PC-9 (cell line): ENCODE measurements at regions not wholly inside any gene's neighbourhood (a gene's known extent, or its start where the extent isn't known, plus 50 kb on each side); places are given as distances from the start of the nearest gene placed in this dataset.

Experiments used
- BruUV-seq: library from RNA; stranded (reverse); fragments of 400-500 nt; replicated peaks from 2 replicates; lab custom pipeline; 2021; lab: Mats Ljungman, UMichigan
- CTCF ChIA-PET: fragments of 300-600 bp; sonication (Branson Sonifier 250); formaldehyde crosslinking; loops from one replicate; lab custom pipeline; 2022; ENCODE audit warnings: antibody characterized with exemption; lab: Charles Lee
- POLR2A ChIA-PET: fragments of 300-600 bp; sonication (Branson Sonifier 250); formaldehyde crosslinking; loops from one replicate; lab custom pipeline; 2022; ENCODE audit warnings: antibody characterized with exemption; ENCODE audit not compliant: unreplicated experiment; lab: Charles Lee
- DNase-seq, 2 experiments: peaks; one replicate each; pipeline versions ENCODE4 v3.0.0 to v3.0.0-alpha.2; 2015 to 2022; ENCODE audit warnings: mixed read lengths in 1 of 2
- H2AFZ ChIP-seq: fragments of 200-600 bp; sonication (generic); 2 replicates; pipeline ENCODE4 v1.8.1; 2017; ENCODE audit warnings: antibody characterized with exemption
- H3F3A ChIP-seq: fragments of 200-600 bp; sonication (generic); 2 replicates; pipeline ENCODE4 v1.8.1; 2017; ENCODE audit warnings: antibody characterized with exemption, mild to moderate bottlenecking, low read depth; ENCODE audit not compliant: insufficient read depth
- H3K27ac ChIP-seq: fragments of 200-600 bp; sonication (generic); 2 replicates; pipeline ENCODE4 v1.6.1; 2016; ENCODE audit warnings: mixed run types
- H3K27me3 ChIP-seq: fragments of 200-600 bp; sonication (generic); 2 replicates; pipeline ENCODE4 v1.6.1; 2016; ENCODE audit warnings: low read depth, mixed run types; ENCODE audit not compliant: insufficient read depth
- H3K36me3 ChIP-seq: fragments of 200-600 bp; sonication (generic); 2 replicates; pipeline ENCODE4 v1.6.1; 2016; ENCODE audit warnings: low read depth, mixed run types
- H3K4me1 ChIP-seq: fragments of 200-600 bp; sonication (generic); replicated peaks from 2 replicates; pipeline ENCODE4 v1.6.1; 2016; ENCODE audit warnings: mixed run types; ENCODE audit not compliant: insufficient read depth
- H3K4me2 ChIP-seq: fragments of 200-600 bp; sonication (generic); 2 replicates; pipeline ENCODE4 v1.6.1; 2017; ENCODE audit warnings: mixed run types
- H3K4me3 ChIP-seq: fragments of 200-600 bp; sonication (generic); 2 replicates; pipeline ENCODE4 v1.6.1; 2016; ENCODE audit warnings: mixed run types
- H3K79me2 ChIP-seq: fragments of 200-600 bp; sonication (generic); 2 replicates; pipeline ENCODE4 v1.6.1; 2017; ENCODE audit warnings: low read depth, mixed run types
- H3K9me2 ChIP-seq: fragments of 200-600 bp; sonication (generic); 2 replicates; pipeline ENCODE4 v1.8.1; 2017; ENCODE audit warnings: mild to moderate bottlenecking; ENCODE audit not compliant: insufficient read depth
- H3K9me3 ChIP-seq: fragments of 200-600 bp; sonication (generic); 2 replicates; pipeline ENCODE4 v1.8.1; 2016; ENCODE audit warnings: low read depth; ENCODE audit not compliant: insufficient read depth
- H4K20me1 ChIP-seq: fragments of 200-600 bp; sonication (generic); 2 replicates; pipeline ENCODE4 v1.8.1; 2017; ENCODE audit not compliant: insufficient read depth
- EZH2 ChIP-seq: fragments of 200-600 bp; sonication (generic); IDR thresholded peaks from 2 replicates; pipeline ENCODE4 v1.8.0; 2017; ENCODE audit warnings: antibody characterized with exemption, low read depth
- intact Hi-C: fragments of 100-400 bp; cut with micrococcal nuclease; formaldehyde crosslinking; loops from one replicate; pipeline ENCODE4 v1.10.0; 2022; ENCODE audit not compliant: unreplicated experiment
- TF ChIP-seq, protein P1 (sequence below): fragments of 200-600 bp; sonication (generic); conservative IDR thresholded peaks from 2 replicates; pipeline ENCODE4 v1.6.1; 2017; ENCODE audit warnings: mixed run types, antibody characterized with exemption, mild to moderate bottlenecking, moderate library complexity

- TF ChIP-seq, protein P1, sequence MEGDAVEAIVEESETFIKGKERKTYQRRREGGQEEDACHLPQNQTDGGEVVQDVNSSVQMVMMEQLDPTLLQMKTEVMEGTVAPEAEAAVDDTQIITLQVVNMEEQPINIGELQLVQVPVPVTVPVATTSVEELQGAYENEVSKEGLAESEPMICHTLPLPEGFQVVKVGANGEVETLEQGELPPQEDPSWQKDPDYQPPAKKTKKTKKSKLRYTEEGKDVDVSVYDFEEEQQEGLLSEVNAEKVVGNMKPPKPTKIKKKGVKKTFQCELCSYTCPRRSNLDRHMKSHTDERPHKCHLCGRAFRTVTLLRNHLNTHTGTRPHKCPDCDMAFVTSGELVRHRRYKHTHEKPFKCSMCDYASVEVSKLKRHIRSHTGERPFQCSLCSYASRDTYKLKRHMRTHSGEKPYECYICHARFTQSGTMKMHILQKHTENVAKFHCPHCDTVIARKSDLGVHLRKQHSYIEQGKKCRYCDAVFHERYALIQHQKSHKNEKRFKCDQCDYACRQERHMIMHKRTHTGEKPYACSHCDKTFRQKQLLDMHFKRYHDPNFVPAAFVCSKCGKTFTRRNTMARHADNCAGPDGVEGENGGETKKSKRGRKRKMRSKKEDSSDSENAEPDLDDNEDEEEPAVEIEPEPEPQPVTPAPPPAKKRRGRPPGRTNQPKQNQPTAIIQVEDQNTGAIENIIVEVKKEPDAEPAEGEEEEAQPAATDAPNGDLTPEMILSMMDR, result no peak
- no peak for TF ChIP-seq EZH2
- BruUV-seq, result no TSS peak
- Histone ChIP-seq H3F3A (no peaks in the 10 kb centered on the region), H3K9me3 (no peaks in the 10 kb centered on the region), H3K4me3 (no peak overlapping the region), H2AFZ (no peak overlapping the region), H3K79me2 (no peaks in the 10 kb centered on the region), H3K27ac (no peak overlapping the region), H3K36me3 (no peaks in the 10 kb centered on the region), H3K27me3 (no peaks in the 10 kb centered on the region), H3K4me1 (no peaks in the 10 kb centered on the region), H4K20me1 (no peaks in the 10 kb centered on the region), H3K4me2 (no peak overlapping the region), H3K9me2 (no peaks in the 10 kb centered on the region; the same call in 1 of the 2 replicates)
- ChIA-PET CTCF (no interaction called here), POLR2A (no interaction called here)
- intact Hi-C loops, result no loop called here
- no peak for DNase-seq
Measured at GRCh38 chr2:223141606-223142005, 89.6 kb downstream of the KCNE4 start.

DNA sequence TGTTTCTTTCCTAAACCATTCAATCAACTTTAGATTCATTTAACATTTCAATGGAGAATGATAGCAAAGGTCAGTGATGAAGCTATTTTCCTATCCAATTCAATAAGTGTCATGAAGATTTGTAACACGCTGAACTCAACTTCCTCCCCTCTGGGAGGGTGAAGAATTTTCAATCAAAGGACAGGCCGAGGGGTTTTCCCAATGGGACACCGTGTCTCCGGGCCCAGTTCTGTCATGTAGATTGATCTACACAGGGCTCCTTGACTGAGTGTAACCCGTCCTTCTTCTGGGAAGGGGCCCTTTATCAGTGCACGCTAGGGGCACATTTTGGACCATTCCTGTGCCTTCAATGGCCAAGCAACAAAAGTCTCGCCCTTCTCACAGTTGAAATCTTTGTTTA lies 90.1 kb downstream of the KCNE4 start:
- Histone ChIP-seq H3K27ac (no peak overlapping the region), H3K36me3 (no peaks in the 10 kb centered on the region), H3K4me1 (no peaks in the 10 kb centered on the region), H3K4me3 (no peak overlapping the region), H4K20me1 (no peaks in the 10 kb centered on the region), H3K9me2 (no peaks in the 10 kb centered on the region; the same call in 1 of the 2 replicates), H3F3A (no peaks in the 10 kb centered on the region), H2AFZ (no peak overlapping the region), H3K79me2 (no peaks in the 10 kb centered on the region), H3K27me3 (no peaks in the 10 kb centered on the region), H3K9me3 (no peaks in the 10 kb centered on the region), H3K4me2 (no peak overlapping the region)
- no peak for DNase-seq
- no peak for TF ChIP-seq EZH2
- TF ChIP-seq, protein P1, result no peak
- CTCF ChIA-PET, result no interaction called here
- BruUV-seq, result no TSS peak
- POLR2A ChIA-PET, result no interaction called here
- intact Hi-C loops, result no loop called here

DNA sequence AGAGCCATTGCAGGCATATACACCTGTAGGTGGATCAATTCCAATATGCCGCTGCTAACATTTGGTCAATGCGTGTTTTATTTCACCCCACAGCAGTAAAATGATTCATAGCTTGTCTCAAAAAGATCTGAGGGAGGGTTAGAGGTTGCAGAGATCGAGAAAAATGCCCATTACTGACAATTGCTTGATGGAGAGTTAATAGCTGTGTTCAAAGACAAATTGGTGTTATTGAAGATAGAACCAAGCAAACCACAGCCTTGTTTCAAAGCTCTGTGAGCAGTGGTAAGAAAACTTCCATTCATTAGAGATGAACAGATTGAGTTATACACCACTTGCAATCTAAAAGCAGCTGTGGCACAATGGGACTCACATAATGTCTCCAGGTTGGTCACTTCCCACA lies 95.4 kb downstream of the KCNE4 start:
- no peaks in the 10 kb centered on the region for H3K36me3 ChIP-seq
- ChIA-PET CTCF (no interaction called here), POLR2A (no interaction called here)
- H3K79me2 ChIP-seq, result no peaks in the 10 kb centered on the region
- 0 out of 2 replicates have a peak, but pooled peaks cover 3% of the 10 kb centered on the region for H3K9me3 ChIP-seq
- TF ChIP-seq, protein P1, result no peak
- TF ChIP-seq EZH2, result no peak
- H3K4me3 ChIP-seq, result no peak overlapping the region
- H4K20me1 ChIP-seq, result no peaks in the 10 kb centered on the region
- intact Hi-C loops, result no loop called here
- no peaks in the 10 kb centered on the region for H3K9me2 ChIP-seq
- no peaks in the 10 kb centered on the region for H3K27me3 ChIP-seq
- 0 out of 2 replicates have a peak overlapping the region, but pooled peaks have one; percentile 10 for H2AFZ ChIP-seq
- H3K4me1 ChIP-seq, result no peaks in the 10 kb centered on the region
- H3F3A ChIP-seq, result no peaks in the 10 kb centered on the region
- BruUV-seq, result no TSS peak
- H3K27ac ChIP-seq, result no peak overlapping the region
- DNase-seq, result no peak
- H3K4me2 ChIP-seq, result no peak overlapping the region
